Endothelial cell of hepatic sinusoid (primary cell): ENCODE measurements at regions not wholly inside any gene's neighbourhood (a gene's known extent, or its start where the extent isn't known, plus 50 kb on each side); places are given as distances from the start of the nearest gene placed in this dataset.

ENCODE experiments used
- in situ Hi-C: cut with HindIII; loops from 2 replicates; pipeline ENCODE4 v1.10.0; 2017; ENCODE audit warnings: low sequenced_read_pairs

- in situ Hi-C loops = loop anchor here (5.0 kb wide), 1 partner anchor 58 kb away; no protein-coding TSS in a partner anchor
These were observed 577.0 kb downstream of the CDH11 start for GRCh38 chr16:64544859-64545258.

- in situ Hi-C loops = loop anchor here (5.0 kb wide), 1 partner anchor 56 kb away; no protein-coding TSS in a partner anchor
These were observed 578.4 kb downstream of the CDH11 start for GRCh38 chr16:64543441-64543840.

DNA sequence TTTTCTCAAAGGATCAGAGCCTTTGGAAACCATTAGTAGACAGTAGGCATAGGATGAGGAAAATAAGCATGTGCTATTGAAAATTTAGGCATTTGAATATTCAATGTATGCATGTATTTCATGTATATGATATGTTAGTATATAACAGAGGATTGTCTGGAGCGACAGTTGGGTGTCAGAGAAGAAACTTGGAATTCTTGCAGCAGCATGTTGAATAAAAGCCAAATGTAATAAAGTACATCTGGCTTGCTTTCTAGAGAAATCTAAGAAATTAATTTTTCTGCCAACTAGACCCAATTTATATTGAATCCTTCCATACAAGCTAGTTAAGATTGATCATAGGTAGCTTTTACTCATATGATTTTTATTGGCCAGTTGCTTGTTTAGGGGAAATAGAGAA is 578.8 kb downstream of the CDH11 start:
- in situ Hi-C loops = loop anchor here (5.0 kb wide), 1 partner anchor 56 kb away; no protein-coding TSS in a partner anchor

- in situ Hi-C loops = loop anchor here (5.0 kb wide), 1 partner anchor 55 kb away; no protein-coding TSS in a partner anchor
These were observed 579.7 kb downstream of the CDH11 start for GRCh38 chr16:64542152-64542551.

GRCh38 chr16:64541621-64542020 is 580.2 kb downstream of the CDH11 start:
- in situ Hi-C loops = loop anchor here (5.0 kb wide), 1 partner anchor 54 kb away; no protein-coding TSS in a partner anchor

DNA sequence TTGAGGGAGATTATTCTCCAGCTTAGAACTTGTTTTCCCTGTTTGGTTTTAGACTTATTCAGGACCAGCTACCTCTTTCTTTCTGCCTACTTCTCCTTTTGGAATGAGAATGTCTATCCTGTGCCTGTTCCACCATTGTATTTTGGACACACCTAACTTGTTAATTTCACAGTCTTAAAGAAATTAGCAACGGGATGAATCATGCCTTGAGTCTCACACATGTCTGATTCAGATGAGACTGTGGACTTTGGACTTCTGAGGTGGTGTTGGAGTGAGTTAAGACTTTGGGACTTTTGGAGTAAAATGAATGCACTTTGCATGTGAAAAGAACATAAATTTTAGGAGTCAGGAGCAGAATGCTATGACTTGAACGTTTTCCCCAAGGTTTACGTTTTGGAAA is 581.4 kb downstream of the CDH11 start:
- in situ Hi-C loops = loop anchor here (5.0 kb wide), 1 partner anchor 53 kb away; no protein-coding TSS in a partner anchor

- in situ Hi-C loops = loop anchor here (5.0 kb wide), 1 partner anchor 53 kb away; no protein-coding TSS in a partner anchor
These were observed 582.0 kb downstream of the CDH11 start for GRCh38 chr16:64539811-64540371.

DNA sequence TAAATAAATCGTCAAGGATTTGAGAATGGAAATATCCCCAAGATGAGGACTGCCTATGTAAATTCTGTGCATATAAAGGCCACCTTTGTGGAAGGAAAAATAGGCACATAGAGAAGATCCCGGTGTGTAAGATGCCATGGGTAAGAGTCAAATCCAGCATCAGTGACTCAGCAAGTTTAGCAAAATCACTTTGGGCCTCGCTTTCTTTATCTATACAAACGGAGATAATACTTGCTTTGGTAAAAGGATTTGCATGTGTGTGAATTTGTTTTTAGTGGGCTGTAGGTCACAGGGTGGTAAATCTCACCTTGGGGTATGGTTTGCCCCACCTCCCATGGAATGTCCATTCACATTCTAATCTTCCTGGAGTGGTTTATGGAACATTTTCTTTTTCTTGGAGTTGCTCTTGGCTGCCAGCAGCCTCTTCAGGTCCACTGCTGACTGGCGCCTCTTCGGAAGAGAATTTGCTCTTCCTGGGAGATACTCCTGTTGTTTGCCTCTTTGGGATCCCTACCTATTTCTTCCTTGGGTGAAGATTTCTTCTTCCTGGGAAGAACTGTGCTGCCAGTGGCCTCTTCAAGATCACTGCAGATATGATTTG is 587.6 kb downstream of the CDH11 start:
- in situ Hi-C loops = no loop called here

DNA sequence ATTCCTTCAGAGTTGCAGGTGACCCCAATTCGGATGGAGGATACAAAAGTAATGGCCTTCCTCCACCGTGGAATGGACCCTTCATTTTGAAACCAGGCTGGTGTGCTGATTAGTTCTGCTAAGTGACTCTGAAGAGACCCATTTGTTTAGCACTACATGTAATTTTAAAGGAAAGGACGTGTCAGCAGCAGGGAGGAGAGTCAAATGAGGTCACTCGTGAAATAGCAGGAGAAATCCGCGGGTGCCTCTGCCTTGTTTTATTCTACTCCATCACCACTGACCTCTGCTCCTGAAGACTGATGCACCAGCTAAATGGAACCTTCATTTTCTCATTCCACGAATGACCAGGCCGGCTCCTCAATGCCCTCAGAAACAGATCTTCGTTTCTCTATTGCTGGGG is 589.2 kb downstream of the CDH11 start:
- in situ Hi-C loops = no loop called here

DNA sequence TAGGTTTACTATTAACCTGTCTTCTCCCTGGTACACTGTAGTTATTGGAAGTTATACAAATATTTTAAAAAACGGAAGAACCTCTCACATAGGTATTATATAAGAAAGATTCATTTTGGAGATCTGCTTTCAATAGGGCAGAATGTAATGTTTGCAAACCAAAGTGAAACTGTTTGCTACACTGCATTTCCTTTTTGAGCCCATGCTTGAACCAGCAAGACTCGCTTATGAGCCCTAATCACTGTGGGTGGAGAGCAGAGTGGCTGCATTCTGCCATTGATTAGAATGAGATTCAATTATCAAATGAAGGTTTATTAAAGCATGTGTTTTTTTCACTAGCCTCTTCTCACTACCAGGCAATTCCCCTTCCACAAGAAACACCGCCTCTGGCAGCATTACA is 589.7 kb downstream of the CDH11 start:
- in situ Hi-C loops = no loop called here

GRCh38 chr16:64531401-64531800 is 590.5 kb downstream of the CDH11 start:
- in situ Hi-C loops = no loop called here

DNA sequence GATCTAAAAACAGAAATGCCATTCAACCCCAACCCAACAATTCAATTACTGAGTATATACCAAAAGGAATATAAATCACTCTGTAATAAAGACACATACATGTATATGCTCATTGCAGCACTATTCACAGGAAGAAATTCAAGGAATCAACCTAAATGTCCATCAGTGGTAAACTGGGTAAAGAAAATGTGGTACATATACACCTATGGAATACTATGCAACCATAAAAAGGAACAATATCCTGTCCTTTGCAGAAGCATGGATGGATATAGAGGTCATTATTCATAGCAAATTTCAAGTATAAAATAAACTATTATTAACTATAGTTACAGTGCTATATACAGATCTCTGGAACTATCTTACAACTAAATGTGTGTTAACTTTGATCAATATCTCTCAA is 599.3 kb downstream of the CDH11 start:
- in situ Hi-C loops = no loop called here

- in situ Hi-C loops = no loop called here
These were observed 608.0 kb downstream of the CDH11 start for GRCh38 chr16:64513871-64514270.

GRCh38 chr16:64507240-64508024 is 614.4 kb downstream of the CDH11 start:
- in situ Hi-C loops = no loop called here

- in situ Hi-C loops = no loop called here
These were observed 622.7 kb downstream of the CDH11 start for GRCh38 chr16:64499211-64499610.

GRCh38 chr16:64498363-64498762 is 623.5 kb downstream of the CDH11 start:
- in situ Hi-C loops = no loop called here

GRCh38 chr16:64493709-64494108 is 628.2 kb downstream of the CDH11 start:
- in situ Hi-C loops = no loop called here

DNA sequence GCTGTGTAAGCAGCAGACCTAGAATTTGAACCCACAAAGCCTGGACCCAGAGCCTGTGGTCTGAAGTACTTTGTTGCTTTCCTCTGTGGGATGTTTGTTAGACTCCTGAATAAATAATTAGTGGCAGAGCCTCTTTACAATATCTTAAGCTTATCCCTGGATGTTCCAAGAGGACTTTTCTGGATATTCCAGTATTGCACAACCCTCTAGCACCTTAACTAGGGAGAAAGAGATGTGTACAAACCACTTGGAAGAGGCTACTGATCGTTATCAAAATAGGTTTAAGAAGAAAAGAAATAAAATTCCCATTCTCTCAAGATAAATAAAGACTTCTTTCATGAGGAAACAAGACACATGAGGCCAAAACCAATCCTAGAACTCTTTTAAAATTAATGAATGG is 632.4 kb downstream of the CDH11 start:
- in situ Hi-C loops = loop anchor here (5.0 kb wide), 1 partner anchor 53 kb away; no protein-coding TSS in a partner anchor

- in situ Hi-C loops = loop anchor here (5.0 kb wide), 1 partner anchor 56 kb away; no protein-coding TSS in a partner anchor
These were observed 635.3 kb downstream of the CDH11 start for GRCh38 chr16:64486561-64486960.

DNA sequence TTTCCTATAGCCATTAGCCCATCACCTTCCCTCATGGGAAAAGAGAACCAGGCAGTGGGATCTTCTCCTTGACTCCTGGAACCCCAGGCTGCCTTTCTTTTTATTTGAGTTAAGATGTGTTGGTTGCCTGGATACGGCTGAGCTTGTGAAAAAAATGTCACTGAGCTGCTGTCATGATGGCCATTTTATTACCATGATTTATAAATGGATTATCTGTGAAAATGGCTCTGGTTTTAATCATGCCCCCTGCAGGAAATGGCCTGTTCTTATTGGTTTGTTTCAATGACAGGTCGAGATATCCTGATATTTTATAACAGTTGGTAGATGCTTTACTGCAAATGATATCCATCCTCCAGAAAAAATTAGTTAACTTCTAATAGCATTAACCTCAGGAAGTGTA is 640.4 kb downstream of the CDH11 start:
- in situ Hi-C loops = no loop called here

DNA sequence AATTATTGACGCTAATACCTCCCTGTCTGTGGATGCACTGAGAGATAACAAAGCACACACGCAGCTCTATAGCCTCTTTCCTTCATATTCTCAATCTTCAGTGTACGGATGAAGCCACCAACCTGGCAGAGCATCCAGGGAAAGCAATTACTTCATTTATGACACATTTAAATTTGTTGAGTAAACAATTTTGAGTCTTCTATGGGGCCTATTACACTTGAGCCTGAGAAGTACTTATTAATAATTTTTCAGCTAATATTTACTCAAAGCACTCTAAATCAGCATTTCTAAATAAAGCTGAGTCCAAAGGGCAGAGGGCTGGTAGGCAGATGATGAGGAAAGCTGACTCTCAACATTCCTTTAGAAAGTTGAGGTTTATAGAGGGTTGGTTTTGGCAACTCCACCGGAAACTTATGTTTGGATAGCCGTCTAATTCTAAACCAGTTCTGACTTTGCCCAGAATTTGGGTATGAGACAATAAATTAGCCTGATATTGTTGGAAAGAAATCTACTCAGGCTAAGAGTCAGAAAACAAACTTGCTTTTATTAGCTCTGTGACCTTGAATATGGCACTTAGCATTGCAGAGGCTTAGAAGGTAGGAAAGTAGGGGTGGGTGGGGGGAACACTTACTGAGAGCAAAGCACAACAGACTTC is 643.5 kb downstream of the CDH11 start:
- in situ Hi-C loops = no loop called here
